HUES6 (cell line): ENCODE measurements at regions not wholly inside any gene's neighbourhood (a gene's known extent, or its start where the extent isn't known, plus 50 kb on each side); places are given as distances from the start of the nearest gene placed in this dataset.

ENCODE experiments used
- H3K27ac ChIP-seq: 2 replicates; pipeline ENCODE4 v1.7.0; 2013; ENCODE audit warnings: low read depth, mild to moderate bottlenecking, low read length, inconsistent platforms
- H3K27me3 ChIP-seq: 2 replicates; pipeline ENCODE4 v1.6.1; 2013; ENCODE audit warnings: low read length; ENCODE audit not compliant: control insufficient read depth, insufficient read depth
- H3K36me3 ChIP-seq: 2 replicates; pipeline ENCODE4 v1.6.1; 2013; ENCODE audit warnings: low read length; ENCODE audit not compliant: control insufficient read depth, insufficient read depth
- H3K4me1 ChIP-seq: 2 replicates; pipeline ENCODE4 v1.6.1; 2013; ENCODE audit warnings: low read length; ENCODE audit not compliant: control insufficient read depth, insufficient read depth
- H3K4me3 ChIP-seq: 2 replicates; pipeline ENCODE4 v1.5.1; 2013; ENCODE audit warnings: low read depth, low read length
- H3K9ac ChIP-seq: one replicate; pipeline ENCODE4 v1.6.1; 2013; ENCODE audit warnings: mild to moderate bottlenecking, low read length
- H3K9me3 ChIP-seq: 2 replicates; pipeline ENCODE4 v1.6.1; 2013; ENCODE audit warnings: low read depth, low read length; ENCODE audit not compliant: control insufficient read depth, insufficient read depth

- H3K4me1 ChIP-seq, result no peaks in the 10 kb centered on the region
- no peaks in the 10 kb centered on the region for H3K9me3 ChIP-seq
- H3K9ac ChIP-seq, result no peak overlapping the region
- no peak overlapping the region for H3K27ac ChIP-seq
- no peaks in the 10 kb centered on the region for H3K36me3 ChIP-seq
- no peak overlapping the region for H3K4me3 ChIP-seq
- no peaks in the 10 kb centered on the region for H3K27me3 ChIP-seq
Observed at GRCh38 chr10:81303656-81304055, 571.3 kb upstream of the NRG3 start.

- no peaks in the 10 kb centered on the region for H3K36me3 ChIP-seq
- no peaks in the 10 kb centered on the region for H3K4me1 ChIP-seq
- no peaks in the 10 kb centered on the region for H3K27me3 ChIP-seq
- H3K27ac ChIP-seq, result no peak overlapping the region
- no peak overlapping the region for H3K9ac ChIP-seq
- no peaks in the 10 kb centered on the region for H3K9me3 ChIP-seq
- H3K4me3 ChIP-seq, result no peak overlapping the region
Observed at GRCh38 chr10:81306971-81307782, 567.8 kb upstream of the NRG3 start.

GRCh38 chr10:81309041-81309552, 565.9 kb upstream of the NRG3 start:
- Histone ChIP-seq H3K36me3 (no peaks in the 10 kb centered on the region), H3K4me3 (no peak overlapping the region), H3K9ac (no peak overlapping the region)

GRCh38 chr10:81314471-81314870, 560.5 kb upstream of the NRG3 start:
- no peaks in the 10 kb centered on the region for H3K27me3 ChIP-seq
- H3K4me3 ChIP-seq, result no peak overlapping the region
- no peaks in the 10 kb centered on the region for H3K9me3 ChIP-seq
- no peaks in the 10 kb centered on the region for H3K36me3 ChIP-seq
- no peaks in the 10 kb centered on the region for H3K4me1 ChIP-seq
- no peak overlapping the region for H3K27ac ChIP-seq
- H3K9ac ChIP-seq, result no peak overlapping the region

More at GRCh38 chr10:81309041-81309552, 565.9 kb upstream of the NRG3 start:
- no peak overlapping the region for H3K27ac ChIP-seq
- no peaks in the 10 kb centered on the region for H3K27me3 ChIP-seq
- H3K9me3 ChIP-seq, result no peaks in the 10 kb centered on the region
- no peaks in the 10 kb centered on the region for H3K4me1 ChIP-seq

GRCh38 chr10:81315026-81315425, 560.0 kb upstream of the NRG3 start:
- H3K27ac ChIP-seq, result no peak overlapping the region
- no peak overlapping the region for H3K4me3 ChIP-seq
- no peaks in the 10 kb centered on the region for H3K36me3 ChIP-seq
- H3K9ac ChIP-seq, result no peak overlapping the region
- H3K27me3 ChIP-seq, result no peaks in the 10 kb centered on the region
- H3K9me3 ChIP-seq, result no peaks in the 10 kb centered on the region
- H3K4me1 ChIP-seq, result no peaks in the 10 kb centered on the region

GRCh38 chr10:81348003-81348402, 527.0 kb upstream of the NRG3 start:
- Histone ChIP-seq H3K27ac (no peak overlapping the region), H3K27me3 (no peaks in the 10 kb centered on the region), H3K4me1 (no peaks in the 10 kb centered on the region), H3K4me3 (no peak overlapping the region), H3K36me3 (no peaks in the 10 kb centered on the region), H3K9ac (no peak overlapping the region), H3K9me3 (no peaks in the 10 kb centered on the region)

- no peaks in the 10 kb centered on the region for H3K4me1 ChIP-seq
- H3K9ac ChIP-seq, result no peak overlapping the region
- H3K9me3 ChIP-seq, result no peaks in the 10 kb centered on the region
- no peak overlapping the region for H3K27ac ChIP-seq
- H3K36me3 ChIP-seq, result no peaks in the 10 kb centered on the region
- no peaks in the 10 kb centered on the region for H3K27me3 ChIP-seq
- no peak overlapping the region for H3K4me3 ChIP-seq
Observed at GRCh38 chr10:81367132-81367531, 507.9 kb upstream of the NRG3 start.

GRCh38 chr10:81386817-81387216, 488.2 kb upstream of the NRG3 start:
- Histone ChIP-seq H3K9ac (no peak overlapping the region), H3K27ac (no peak overlapping the region), H3K4me3 (no peak overlapping the region), H3K36me3 (no peaks in the 10 kb centered on the region), H3K27me3 (no peaks in the 10 kb centered on the region), H3K9me3 (no peaks in the 10 kb centered on the region), H3K4me1 (no peaks in the 10 kb centered on the region)

- no peaks in the 10 kb centered on the region for H3K36me3 ChIP-seq
- H3K9ac ChIP-seq, result no peak overlapping the region
- H3K9me3 ChIP-seq, result no peaks in the 10 kb centered on the region
- no peak overlapping the region for H3K4me3 ChIP-seq
- no peaks in the 10 kb centered on the region for H3K4me1 ChIP-seq
- no peaks in the 10 kb centered on the region for H3K27me3 ChIP-seq
- no peak overlapping the region for H3K27ac ChIP-seq
Observed at GRCh38 chr10:81403451-81403850, 471.5 kb upstream of the NRG3 start.

GRCh38 chr10:81405399-81405798, 469.6 kb upstream of the NRG3 start:
- H3K27me3 ChIP-seq, result no peaks in the 10 kb centered on the region
- H3K4me1 ChIP-seq, result no peaks in the 10 kb centered on the region
- H3K27ac ChIP-seq, result no peak overlapping the region

GRCh38 chr10:81414038-81414437, 461.0 kb upstream of the NRG3 start:
- Histone ChIP-seq H3K27ac (no peak overlapping the region), H3K9ac (no peak overlapping the region)

More at GRCh38 chr10:81405399-81405798, 469.6 kb upstream of the NRG3 start:
- Histone ChIP-seq H3K9me3 (no peaks in the 10 kb centered on the region), H3K9ac (no peak overlapping the region), H3K36me3 (no peaks in the 10 kb centered on the region), H3K4me3 (no peak overlapping the region)

More at GRCh38 chr10:81414038-81414437, 461.0 kb upstream of the NRG3 start:
- Histone ChIP-seq H3K9me3 (no peaks in the 10 kb centered on the region), H3K36me3 (no peaks in the 10 kb centered on the region), H3K4me3 (no peak overlapping the region), H3K27me3 (no peaks in the 10 kb centered on the region), H3K4me1 (no peaks in the 10 kb centered on the region)
